GM19238 (cell line): ENCODE measurements at regions not wholly inside any gene's neighbourhood (a gene's known extent, or its start where the extent isn't known, plus 50 kb on each side); places are given as distances from the start of the nearest gene placed in this dataset.
"Not testable (repeated sequence)": the region's sequence is repeated elsewhere in the genome, so short reads cannot be mapped to it uniquely, and the experiment has no call there.

ENCODE experiments used
- DNase-seq: peaks from one replicate; pipeline ENCODE4 v3.0.0; 2011; ENCODE audit warnings: low spot score; ENCODE audit not compliant: insufficient read length

DNA sequence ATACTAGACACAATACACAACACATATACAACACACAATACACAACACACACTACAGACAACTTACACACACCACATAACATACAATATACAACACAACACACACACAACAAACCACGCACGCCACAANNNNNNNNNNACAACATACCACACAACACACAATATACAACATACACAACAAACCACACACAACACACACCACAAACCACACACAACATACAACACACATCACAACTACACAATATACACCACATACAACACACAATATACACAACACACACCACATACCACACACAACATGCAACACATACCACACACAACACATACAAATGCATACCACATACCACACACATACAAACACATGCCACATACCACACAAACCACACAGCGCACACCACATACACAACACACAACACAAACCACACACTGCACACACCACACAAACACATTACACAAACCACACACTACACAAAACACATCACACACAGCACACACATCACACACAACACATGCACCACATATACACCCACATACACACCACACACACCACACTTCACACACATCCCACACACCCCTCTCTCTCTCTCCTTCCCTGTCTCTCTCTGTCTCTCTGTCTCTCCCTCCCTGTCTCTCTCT is 108.3 kb downstream of the ETS2 start:
- no peak for DNase-seq

DNA sequence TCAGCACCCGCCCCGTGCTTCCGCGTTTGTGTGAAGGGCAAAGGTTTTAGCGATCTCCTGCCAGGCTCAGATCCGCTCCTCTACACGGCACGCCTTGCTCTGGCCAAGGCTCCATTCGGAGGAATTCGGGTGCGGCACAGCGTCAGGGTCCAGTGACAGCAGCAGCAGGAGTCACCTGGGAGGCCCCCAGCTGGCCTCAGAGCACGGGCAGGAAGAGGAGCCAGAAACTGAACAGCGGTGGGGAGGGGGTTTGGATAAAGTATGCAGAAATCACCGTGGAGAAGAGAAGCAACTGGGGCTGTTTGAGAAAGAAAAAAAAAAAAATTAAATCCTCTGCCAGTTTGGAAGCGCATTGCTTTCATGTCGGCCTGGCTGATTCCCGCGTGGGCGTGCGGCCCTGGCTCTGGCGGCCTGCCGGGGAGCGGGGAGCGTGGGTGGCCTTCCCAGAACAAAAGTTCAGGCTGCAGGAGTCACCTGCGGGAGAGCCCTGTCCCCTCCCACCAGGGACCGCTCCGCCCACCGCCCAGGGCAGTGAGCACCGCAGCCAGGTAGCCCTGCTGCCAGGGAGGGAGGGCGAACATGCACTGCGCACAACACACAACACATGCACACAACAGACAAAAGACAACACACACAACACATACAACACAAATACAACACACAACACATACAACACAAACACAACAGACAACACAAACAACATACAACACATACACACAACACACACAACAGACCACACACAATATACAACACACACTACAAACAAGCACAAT is 107.6 kb downstream of the ETS2 start:
- DNase-seq: no peak

DNA sequence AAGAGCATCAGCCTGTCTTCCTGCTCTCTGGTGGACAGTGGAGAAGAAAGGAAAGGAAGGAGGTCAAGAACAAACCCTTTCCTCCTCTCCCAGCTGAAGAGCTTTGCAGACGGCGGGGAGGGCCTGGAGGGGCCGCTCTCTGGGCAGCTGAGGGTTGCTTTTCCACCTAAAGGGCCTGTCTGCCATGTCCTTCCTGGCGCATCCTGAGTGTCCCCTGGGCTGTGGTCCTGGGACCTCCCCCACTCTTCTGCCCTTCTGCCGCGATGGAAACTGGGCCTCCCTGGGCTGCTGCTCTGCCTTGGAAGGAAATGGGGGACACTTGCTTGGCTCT is 107.0 kb downstream of the ETS2 start:
- no peak for DNase-seq

DNA sequence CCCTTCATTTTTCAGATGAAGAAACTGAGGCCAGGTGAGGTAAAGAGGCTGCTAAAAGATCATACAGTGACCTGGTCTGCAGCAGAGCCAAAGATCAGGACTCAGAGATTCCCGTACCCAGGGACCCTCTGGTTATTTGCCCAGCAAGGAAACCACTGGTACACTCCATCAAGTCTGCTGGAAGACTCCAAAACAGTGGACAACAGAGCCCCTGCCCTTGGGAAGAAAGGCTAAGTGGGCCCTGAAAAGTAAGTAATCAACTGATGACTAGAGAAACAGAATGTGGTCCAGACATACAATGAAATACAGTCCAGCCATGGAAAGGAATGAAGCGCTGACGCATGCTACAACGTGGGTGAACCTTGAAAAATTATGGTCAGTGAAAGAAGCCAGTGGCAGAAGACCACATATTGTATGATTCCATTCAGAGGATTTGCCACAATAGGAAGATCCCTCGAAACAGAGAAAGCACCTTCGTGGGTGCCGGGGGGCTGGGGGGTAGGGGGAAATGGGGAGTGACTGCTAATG is 106.4 kb downstream of the ETS2 start:
- no peak for DNase-seq

DNA sequence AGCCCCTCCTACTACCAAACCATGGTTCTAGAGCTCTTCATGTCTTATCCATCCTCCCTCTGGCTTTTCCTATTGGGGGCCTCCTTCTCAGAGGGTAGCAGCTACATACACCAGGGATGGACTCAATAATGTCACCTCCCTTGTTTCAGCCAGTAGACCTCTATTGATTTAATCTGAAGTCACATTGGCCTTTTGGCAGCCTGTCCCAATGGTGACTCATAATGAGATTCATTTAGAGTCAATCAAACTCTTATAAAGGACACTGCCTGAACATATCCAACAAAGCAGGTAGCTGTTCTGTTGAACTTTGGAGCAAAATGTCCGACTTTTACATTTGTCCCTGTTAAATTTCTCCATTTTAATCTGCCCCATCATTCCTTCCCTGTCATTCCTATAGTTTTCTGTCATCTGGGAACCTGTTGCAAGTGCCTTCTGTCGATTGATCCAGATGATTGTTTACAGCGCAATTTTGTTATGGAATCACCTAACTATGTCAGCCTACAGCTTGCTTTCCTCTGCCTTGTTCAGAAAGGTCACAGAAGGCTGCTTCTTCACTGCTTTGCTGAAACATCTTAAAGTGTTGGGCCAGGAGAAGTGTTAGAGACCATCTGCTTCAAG is 105.9 kb downstream of the ETS2 start:
- DNase-seq: no peak

DNA sequence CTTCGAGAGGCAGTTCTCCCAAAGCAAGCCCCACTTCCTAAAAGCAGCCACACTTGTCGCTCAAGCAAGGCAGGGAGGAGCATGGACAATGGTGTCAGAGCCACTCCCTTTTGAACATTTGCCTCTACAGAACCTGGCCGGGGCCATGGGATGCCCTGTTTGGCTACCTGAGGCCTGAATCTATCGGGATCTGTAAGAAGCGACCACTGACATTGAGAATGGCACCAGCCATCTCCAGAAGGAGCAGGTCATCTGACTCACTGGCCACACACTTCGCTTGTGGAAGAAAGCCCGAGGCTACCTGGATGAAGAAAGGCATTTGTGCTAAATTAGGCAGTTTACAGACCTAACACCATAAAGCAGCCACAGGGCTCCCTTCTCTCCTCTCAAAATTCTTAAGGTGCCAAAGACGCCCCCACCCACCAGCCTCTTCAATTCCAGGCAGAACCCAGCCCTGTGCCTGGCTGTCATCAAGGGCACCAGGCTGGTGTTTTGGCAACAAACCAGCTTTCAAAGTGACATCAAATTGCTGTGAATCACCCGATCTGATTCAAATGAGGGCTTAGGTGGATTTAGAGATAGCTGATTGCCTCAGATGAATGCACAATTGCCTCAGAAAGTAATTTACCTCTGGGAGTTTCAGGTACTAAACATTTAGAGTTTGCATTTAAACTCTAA is 104.8 kb downstream of the ETS2 start:
- DNase-seq: no peak

DNA sequence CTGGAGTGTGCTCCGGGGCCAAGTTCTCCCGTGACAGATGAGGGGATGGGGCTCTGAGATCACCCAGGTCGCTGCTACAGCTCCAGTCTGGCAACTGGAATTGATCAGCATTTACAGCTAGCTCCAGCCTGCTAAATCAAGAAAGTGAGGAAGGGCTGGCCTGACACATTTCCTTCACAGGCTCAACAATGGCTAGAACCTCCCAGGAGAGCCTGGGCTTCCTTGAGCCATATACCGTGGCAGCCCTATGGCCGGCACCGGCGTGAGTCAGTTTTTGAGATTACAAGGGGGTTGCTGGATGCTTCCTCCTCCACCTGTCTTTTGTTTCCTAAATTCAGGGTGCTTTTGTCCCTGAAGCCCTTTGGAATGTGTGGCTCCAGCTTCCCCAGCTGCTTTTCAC is 104.2 kb downstream of the ETS2 start:
- no peak for DNase-seq

DNA sequence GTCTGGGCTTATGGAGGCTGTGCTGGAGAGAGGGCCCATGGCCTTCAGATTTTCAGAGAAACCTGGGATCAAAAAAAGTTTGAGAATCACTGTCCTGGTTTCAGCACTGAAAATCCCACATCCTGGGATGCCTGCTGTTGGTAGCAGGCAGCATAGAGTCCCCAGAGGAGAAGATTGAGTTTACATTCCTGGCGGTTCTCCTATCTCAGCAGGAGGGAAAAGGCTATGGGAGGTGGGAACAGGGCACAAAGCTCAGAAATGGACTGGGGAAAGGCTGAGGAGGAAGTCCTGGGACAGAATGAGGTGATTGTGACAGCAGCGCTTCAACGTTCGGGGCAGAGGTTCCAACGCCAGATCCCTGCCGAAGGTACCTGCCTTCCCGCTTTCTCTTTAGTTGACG is 103.4 kb downstream of the ETS2 start:
- DNase-seq: no peak

DNA sequence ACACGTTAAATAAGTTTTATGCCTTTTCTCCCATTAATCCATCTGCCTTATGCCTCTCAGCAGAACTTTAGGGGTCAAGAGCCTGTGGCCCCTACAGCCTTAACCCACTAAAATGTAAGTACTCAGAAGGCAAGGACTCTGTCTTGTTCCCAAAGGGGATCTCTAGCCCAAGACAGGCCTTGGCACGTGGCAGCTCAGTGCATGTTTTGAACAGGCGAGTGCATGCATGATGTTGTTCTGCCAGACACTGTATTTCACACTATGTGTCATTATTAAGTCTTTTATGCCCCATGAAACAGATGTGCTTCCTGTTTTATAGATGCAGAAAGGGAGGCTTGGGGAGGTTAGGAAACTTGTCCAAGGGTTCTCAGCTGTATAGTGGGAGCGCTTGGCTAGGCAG is 102.8 kb downstream of the ETS2 start:
- no peak for DNase-seq

DNA sequence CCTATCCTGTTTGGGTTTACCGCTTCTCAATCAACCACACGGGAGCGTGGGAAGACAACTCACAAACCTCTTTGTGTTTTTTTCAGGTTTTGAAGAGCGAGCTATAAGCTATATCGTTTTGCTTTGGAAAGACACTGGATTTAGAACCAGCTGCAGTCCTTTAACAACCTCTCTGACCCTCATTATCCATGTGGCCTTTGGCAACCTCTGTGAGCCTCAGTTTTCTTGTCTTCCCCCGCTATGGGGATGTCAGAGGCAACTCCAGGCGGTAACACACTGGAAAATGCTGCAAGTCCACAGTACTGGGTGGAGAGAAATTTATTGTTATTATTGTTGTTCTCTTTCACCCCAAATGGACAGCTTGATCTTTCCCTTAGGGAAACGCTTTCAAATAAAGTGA is 100.0 kb downstream of the ETS2 start:
- no peak for DNase-seq

DNA sequence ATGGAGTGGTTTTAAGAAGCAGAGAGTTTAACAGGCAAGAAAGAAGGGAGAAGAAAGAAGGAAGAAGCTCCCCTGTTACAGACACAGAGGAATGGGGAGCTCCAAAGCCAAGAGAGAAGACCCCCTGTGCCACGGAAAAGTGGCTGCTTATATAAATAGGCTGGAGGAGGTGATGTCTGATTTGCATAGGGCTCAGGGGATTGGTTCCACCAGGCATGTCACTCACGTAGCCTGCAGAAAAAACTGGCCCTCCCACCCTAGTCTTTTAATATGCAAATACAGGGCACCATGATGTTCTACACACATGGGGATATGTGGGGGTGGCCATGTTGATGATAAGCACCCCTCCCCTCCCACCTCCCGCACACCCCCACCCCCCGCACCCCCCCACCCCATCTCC is 99.6 kb downstream of the ETS2 start:
- DNase-seq: no peak

DNA sequence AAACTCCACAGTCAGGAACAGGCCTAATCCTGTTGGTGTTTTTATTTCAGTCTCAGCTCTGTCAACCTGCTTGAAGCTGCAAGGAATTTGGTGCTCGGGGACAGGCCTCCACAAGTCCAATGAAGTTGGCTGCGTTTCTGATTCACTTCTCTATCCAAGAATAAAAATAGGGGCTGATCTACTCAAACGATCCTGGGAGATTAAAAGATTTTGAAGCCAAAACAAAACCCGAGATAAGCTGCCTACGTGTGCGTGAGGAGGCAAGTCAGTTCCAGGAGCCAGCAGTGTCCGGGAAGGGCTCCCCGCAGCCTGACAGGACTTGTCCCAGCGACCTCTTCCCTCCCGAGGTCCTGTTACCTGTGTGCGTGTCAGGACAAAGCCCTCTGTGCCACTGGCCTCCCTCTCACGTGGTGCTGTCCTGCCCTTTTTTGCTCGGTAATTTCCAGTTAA is 98.0 kb downstream of the ETS2 start:
- no peak for DNase-seq

DNA sequence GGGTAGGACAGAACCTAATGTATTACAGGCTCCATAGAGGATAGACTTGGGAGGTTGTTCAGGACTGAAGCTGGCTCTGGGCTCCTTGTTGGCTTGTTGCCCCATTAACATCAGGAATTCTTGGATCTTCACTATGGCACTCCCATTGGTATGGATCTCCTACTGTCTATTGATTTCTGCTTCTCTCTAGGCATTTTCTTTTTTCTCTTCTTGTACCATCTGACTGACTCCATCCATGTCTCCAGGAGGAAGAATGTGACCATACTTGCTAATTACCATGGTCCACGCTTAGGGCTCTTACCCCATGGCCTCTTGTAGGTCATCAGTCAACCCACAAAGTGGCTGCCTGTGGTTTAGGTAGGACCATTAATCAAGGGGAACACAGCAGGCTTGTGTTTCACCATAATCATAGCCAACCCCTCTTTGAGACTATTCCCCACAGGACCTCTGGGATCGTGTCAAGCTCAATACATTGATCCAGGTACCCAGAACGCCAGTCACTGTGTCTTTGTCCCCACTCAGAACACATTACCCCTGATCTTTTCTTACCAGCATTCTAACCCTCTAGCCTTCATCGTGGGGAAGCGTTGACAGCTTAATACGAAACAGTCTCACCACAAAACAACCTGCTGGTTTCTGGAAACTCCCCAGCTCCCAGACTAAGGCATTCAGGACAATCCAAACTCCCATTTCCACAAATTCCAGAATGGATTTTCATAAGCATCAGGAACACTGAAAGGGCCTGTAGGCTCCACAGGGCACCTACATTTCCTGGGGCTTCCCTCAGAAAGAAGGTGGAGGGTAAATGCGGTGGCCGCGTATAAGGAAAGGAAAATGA is 97.1 kb downstream of the ETS2 start:
- DNase-seq: no peak

DNA sequence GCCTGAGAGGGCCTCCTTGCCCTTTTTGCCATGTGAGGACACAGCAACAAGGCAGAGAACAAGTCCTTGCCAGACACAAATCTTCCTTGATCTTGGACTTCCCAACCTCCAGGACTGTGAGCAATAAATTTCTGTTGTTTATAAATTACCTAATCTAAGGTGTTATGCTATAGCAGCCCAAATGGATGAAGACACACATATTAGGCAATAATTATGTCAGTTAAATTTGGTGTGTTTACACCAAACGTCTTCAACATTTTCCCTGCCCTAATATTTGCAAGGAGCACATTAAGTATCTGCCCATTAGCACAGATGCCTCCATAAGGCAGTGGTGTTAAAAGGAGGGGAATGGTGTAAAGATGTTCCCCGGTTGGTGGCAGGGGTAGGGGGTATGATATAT is 94.8 kb downstream of the ETS2 start:
- no peak for DNase-seq

DNA sequence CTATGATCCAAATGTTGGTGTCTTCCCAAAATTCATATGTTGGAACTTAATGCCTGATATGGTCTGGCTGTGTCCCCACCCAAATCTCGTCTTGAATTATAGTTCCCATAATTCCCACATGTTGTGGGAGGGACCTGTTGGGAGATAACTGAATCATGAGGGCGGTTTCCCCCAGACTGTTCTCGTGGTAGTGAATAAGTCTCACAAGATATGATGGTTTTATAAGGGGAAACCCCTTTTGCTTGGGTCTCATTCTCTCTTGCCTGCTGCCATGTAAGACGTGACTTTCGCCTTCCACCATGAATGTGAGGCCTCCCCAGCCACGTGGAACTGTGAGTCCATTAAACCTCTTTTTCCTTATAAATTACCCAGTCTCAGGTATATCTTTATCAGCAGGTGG is 94.3 kb downstream of the ETS2 start:
- not testable (repeated sequence) for DNase-seq

DNA sequence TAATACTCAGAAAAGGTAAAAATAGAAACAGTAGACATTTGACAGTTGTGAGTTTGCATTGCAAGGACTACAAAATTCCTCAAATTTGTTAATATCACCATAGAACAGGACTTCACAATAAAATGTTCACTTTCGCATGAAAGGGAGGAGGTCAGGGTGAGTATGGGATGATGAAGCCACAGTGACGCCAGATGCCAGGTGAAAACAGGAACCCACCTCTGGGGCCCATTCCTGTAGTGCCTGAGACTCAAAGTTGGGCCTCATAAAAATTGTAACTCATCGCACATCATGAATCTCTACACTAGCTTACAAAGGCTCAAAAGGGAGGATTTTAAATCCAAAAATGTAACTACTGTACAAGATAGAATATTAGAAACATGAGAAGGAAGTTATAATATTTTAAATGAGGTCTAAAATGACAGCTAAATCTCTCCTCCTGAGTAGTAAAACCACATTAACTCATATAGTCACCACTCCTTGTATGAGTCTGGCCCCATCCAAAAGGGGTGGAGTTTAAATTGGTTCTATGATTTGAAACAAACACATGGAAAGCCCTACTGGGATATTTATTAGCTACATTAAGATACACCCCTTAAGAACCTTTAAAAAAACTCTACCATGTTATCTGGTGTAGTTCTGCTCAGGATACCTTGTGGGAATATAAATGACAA is 93.7 kb downstream of the ETS2 start:
- no peak for DNase-seq

DNA sequence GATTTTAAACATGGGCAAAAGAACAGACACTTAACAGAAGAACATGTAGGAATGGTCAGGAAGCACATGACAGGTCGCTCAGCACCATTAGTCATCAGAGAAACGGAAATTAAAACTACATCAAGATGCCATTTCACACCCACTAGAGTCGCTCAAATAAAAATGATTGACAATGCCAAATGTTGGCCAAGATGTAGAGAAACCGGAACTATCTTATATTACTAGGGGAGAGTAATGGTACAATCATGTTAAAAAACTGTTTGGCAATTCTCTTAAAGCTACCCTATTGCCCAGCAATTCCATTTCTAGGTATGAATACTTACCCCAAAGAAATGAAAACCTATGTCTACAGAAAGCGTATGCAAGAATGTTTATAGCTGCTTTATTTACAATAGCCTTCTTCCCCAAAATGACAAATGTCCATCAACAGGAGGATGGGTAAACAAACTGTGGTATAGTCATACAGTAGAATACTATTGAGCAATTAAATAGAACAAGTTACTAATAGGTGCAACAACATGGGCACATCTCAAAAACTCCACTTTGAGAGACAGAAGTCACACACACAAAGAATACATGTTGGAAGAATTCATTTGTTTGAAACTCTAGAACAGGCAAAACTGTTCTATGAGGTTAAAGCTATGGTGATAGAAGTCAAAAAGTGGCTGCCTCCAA is 92.8 kb downstream of the ETS2 start:
- no peak for DNase-seq

DNA sequence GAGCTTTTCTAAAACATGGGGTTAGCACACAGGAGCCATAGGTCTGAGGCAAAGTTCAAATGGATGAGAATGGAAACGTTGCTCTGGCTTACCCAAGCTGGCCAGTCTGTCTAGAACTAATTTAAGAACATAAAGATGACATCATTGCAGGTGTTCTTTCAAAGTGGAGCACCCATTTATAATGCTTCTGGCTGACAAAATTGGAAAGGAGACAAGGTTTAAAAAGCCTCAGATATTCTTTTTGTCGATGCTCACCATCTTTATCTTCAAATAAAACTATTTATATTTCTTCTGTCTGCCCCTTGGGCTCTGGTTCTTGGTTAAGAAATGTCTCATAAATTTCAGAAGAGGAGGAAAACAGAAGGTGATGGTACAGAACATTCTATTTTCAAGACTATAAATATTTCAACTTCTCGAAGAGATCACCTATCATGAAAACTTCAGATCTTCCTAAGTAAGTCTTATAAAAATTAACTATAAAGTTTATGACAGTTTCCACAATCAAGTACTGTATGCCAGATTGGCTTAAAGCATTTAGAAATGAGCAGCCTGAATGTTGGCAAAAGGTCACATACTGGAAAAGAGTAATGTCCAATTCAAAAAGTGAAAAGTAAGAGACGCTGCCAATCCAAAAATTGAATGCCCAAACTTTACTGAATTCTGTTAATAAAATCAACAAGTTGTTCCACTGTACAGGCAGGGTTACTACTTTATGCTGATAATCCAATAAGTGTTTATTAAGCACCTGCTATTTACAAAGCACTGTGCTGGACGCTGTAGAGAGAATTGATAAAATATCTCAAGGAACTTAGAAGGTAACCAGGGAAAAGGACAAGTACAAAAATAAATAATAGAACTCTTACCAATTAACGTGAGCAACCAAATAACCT is 92.0 kb downstream of the ETS2 start:
- DNase-seq: no peak

DNA sequence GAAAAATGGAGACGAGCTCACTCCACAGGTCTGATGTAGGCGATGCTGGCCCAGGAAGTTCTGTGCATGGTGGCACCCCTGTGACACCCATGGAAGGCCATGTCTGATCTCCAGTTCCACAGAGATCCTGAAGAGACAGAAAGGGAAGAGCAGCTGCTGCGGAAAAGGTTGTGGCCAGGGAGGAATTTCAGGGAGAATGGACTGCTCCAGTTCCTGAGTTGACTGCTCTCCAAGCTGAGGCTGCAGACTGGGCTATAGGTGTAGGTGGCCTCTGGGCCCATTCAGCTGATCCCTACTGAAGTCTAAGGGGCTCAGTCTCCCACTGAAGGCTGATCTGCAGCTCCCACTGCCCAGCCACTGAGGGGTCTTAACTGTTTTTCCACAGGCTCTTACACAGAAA is 89.2 kb downstream of the ETS2 start:
- no peak for DNase-seq
